ENCODE measurements at regions not wholly inside any gene's neighbourhood (a gene's known extent, or its start where the extent isn't known, plus 50 kb on each side); places are given as distances from the start of the nearest gene placed in this dataset.

GRCh38 chr10:131786756-131787605 is 113.8 kb upstream of the PPP2R2D start:
- no TSS peak for BruUV-seq (replicated peaks)
- Histone ChIP-seq H3K27ac (ENCODE audit: low read depth, low read length, poor library complexity, severe bottlenecking) (no peak overlapping the region), H3K4me3 (ENCODE audit: low read depth, low read length, poor library complexity, severe bottlenecking) (no peak overlapping the region), H3K9me3 (ENCODE audit: low read depth, low read length, poor library complexity, severe bottlenecking) (no peaks in the 10 kb centered on the region), H3K27me3 (replicated peaks; ENCODE audit: insufficient read depth, low read depth, low read length, poor library complexity) (no peaks in the 10 kb centered on the region), H3K4me1 (ENCODE audit: insufficient read depth, low read length, poor library complexity, severe bottlenecking) (no peaks in the 10 kb centered on the region), H3K36me3 (ENCODE audit: insufficient read depth, low read length, poor library complexity, severe bottlenecking) (no peaks in the 10 kb centered on the region)
- TF ChIP-seq CTCF (conservative IDR thresholded peaks at IDR 0.05; ENCODE audit: low read depth, low read length) (peak; percentile 90), EZH2 (IDR thresholded peaks at IDR 0.05; ENCODE audit: borderline replicate concordance, low read depth, low read length, poor library complexity, severe bottlenecking) (no peak)
- CTCF ChIA-PET: interaction anchor here (0.6 to 0.7 kb wide), 5 partner anchors 30 to 1549 kb away, joined by 3 to 4 read pairs (median 4); no protein-coding TSS in a partner anchor
- POLR2A ChIA-PET (ENCODE audit: low non-redundant PET): no interaction called here
- DNase-seq (ENCODE audit: low spot score): peak; percentile 51
- intact Hi-C loops (cut with micrococcal nuclease; ENCODE audit: unreplicated experiment): loop anchor here (5.0 to 10.0 kb wide), 3 partner anchors 332 to 1442 kb away; no protein-coding TSS in a partner anchor

- intact Hi-C loops (cut with micrococcal nuclease; ENCODE audit: unreplicated experiment): loop anchor here (5.0 to 10.0 kb wide), 3 partner anchors 333 to 1443 kb away; no protein-coding TSS in a partner anchor
- TF ChIP-seq EZH2 (IDR thresholded peaks at IDR 0.05; ENCODE audit: borderline replicate concordance, low read depth, low read length, poor library complexity, severe bottlenecking) (no peak), CTCF (conservative IDR thresholded peaks at IDR 0.05; ENCODE audit: low read depth, low read length) (no peak)
- no peaks in the 10 kb centered on the region for H3K36me3 ChIP-seq (ENCODE audit: insufficient read depth, low read length, poor library complexity, severe bottlenecking)
- POLR2A ChIA-PET (ENCODE audit: low non-redundant PET): no interaction called here
- H3K27me3 ChIP-seq (replicated peaks; ENCODE audit: insufficient read depth, low read depth, low read length, poor library complexity): no peaks in the 10 kb centered on the region
- no peaks in the 10 kb centered on the region for H3K4me1 ChIP-seq (ENCODE audit: insufficient read depth, low read length, poor library complexity, severe bottlenecking)
- no TSS peak for BruUV-seq (replicated peaks)
- H3K27ac ChIP-seq (ENCODE audit: low read depth, low read length, poor library complexity, severe bottlenecking): no peak overlapping the region
- no peak overlapping the region for H3K4me3 ChIP-seq (ENCODE audit: low read depth, low read length, poor library complexity, severe bottlenecking)
- CTCF ChIA-PET: interaction anchor here (0.7 kb wide), 1 partner anchor 1548 kb away, joined by 3 read pairs; no protein-coding TSS in a partner anchor
- no peak for DNase-seq (ENCODE audit: low spot score)
- H3K9me3 ChIP-seq (ENCODE audit: low read depth, low read length, poor library complexity, severe bottlenecking): no peaks in the 10 kb centered on the region
These were observed 112.8 kb upstream of the PPP2R2D start for GRCh38 chr10:131787961-131788360.

DNA sequence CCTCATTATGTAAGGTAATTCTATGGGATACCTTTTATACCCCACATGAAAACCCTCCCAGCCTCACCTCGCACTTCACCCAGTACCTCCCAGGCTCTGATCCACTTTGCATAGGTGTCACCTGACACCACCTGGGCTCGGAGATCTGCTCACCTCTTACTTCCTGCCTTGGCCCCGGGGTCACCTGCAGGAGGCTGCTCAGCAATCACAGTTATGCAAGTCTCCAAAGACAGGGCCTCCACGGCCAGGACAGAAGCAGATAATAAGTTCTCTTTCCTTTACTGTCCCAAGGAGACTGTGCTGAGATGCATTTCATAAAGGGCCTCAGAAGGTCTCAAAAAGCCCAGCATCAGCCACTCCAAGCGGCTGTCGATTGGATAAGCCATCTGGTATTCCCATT is 112.4 kb upstream of the PPP2R2D start:
- TF ChIP-seq EZH2 (IDR thresholded peaks at IDR 0.05; ENCODE audit: borderline replicate concordance, low read depth, low read length, poor library complexity, severe bottlenecking) (no peak), CTCF (conservative IDR thresholded peaks at IDR 0.05; ENCODE audit: low read depth, low read length) (no peak)
- intact Hi-C loops (cut with micrococcal nuclease; ENCODE audit: unreplicated experiment): loop anchor here (5.0 to 10.0 kb wide), 3 partner anchors 334 to 1444 kb away; no protein-coding TSS in a partner anchor
- H3K4me1 ChIP-seq (ENCODE audit: insufficient read depth, low read length, poor library complexity, severe bottlenecking): no peaks in the 10 kb centered on the region
- no peak overlapping the region for H3K4me3 ChIP-seq (ENCODE audit: low read depth, low read length, poor library complexity, severe bottlenecking)
- H3K9me3 ChIP-seq (ENCODE audit: low read depth, low read length, poor library complexity, severe bottlenecking): no peaks in the 10 kb centered on the region
- H3K27me3 ChIP-seq (replicated peaks; ENCODE audit: insufficient read depth, low read depth, low read length, poor library complexity): no peaks in the 10 kb centered on the region
- POLR2A ChIA-PET (ENCODE audit: low non-redundant PET): no interaction called here
- DNase-seq (ENCODE audit: low spot score): no peak
- no peak overlapping the region for H3K27ac ChIP-seq (ENCODE audit: low read depth, low read length, poor library complexity, severe bottlenecking)
- no peaks in the 10 kb centered on the region for H3K36me3 ChIP-seq (ENCODE audit: insufficient read depth, low read length, poor library complexity, severe bottlenecking)
- BruUV-seq (replicated peaks): no TSS peak
- CTCF ChIA-PET: no interaction called here
